K562 (cell line): ENCODE measurements at regions not wholly inside any gene's neighbourhood (a gene's known extent, or its start where the extent isn't known, plus 50 kb on each side); places are given as distances from the start of the nearest gene placed in this dataset.

Experiments
- BRCA1 ChIP-seq, 2 experiments: fragments of 450-650 bp in 1 of 2; sonication (generic) in 1 of 2; formaldehyde crosslinking in 1 of 2; IDR thresholded peaks; 2 replicates each; pipeline versions ENCODE4 v1.5.0 to v1.6.1; 2017 to 2020; ENCODE audit warnings: mild to moderate bottlenecking in 1 of 2, missing genetic modification reagents in 1 of 2
- FIP1L1 ChIP-seq: fragments of 200-400 bp; formaldehyde crosslinking; IDR thresholded peaks from 2 replicates; pipeline ENCODE4 v1.6.1; 2018; ENCODE audit warnings: mild to moderate bottlenecking, low read depth, low read length; ENCODE audit not compliant: poor library complexity, severe bottlenecking
- POLR2G ChIP-seq: fragments of 200-400 bp; formaldehyde crosslinking; IDR thresholded peaks from 2 replicates; pipeline ENCODE4 v1.6.1; 2017; ENCODE audit warnings: low read depth, mild to moderate bottlenecking, antibody characterized with exemption, low read length, moderate library complexity
- RREB1 ChIP-seq: fragments of 250-450 bp; sonication (Bioruptor Pico); IDR thresholded peaks from 2 replicates; pipeline ENCODE4 v1.4.0; 2020
- SMAD3 ChIP-seq: fragments of 450-650 bp; formaldehyde crosslinking; conservative IDR thresholded peaks from 2 replicates; pipeline ENCODE4 v1.4.0; 2020; ENCODE audit warnings: mild to moderate bottlenecking
- ZBTB12 ChIP-seq: fragments of 250-450 bp; sonication (Bioruptor Pico); IDR thresholded peaks from 2 replicates; pipeline ENCODE4 v1.4.0; 2020
- ZKSCAN1 ChIP-seq: fragments of 150-350 bp; IDR thresholded peaks from 2 replicates; pipeline ENCODE4 v1.6.1; 2016; ENCODE audit warnings: low read depth, low read length
- ZNF134 ChIP-seq: fragments of 250-450 bp; sonication (Bioruptor Pico); conservative IDR thresholded peaks from 2 replicates; pipeline ENCODE4 v1.4.0; 2020
- ZNF277 ChIP-seq: fragments of 250-450 bp; sonication (Bioruptor Pico); IDR thresholded peaks from 2 replicates; pipeline ENCODE4 v1.8.0; 2022; ENCODE audit warnings: inconsistent platforms, mild to moderate bottlenecking, moderate library complexity, borderline replicate concordance
- ZNF75A ChIP-seq: fragments of 450-650 bp; formaldehyde crosslinking; IDR thresholded peaks from 2 replicates; pipeline ENCODE4 v1.4.0; 2020; ENCODE audit warnings: mild to moderate bottlenecking
- TF ChIP-seq, protein P1 (sequence below), 2 experiments: fragments of 250-450 bp in 1 of 2; fragments of 450-650 bp in 1 of 2; sonication (Bioruptor Pico) in 1 of 2; IDR thresholded peaks; 2 replicates each; pipeline versions ENCODE4 v1.6.1 to v1.8.0; 2016 to 2021; ENCODE audit warnings: mild to moderate bottlenecking in 2 of 2, moderate library complexity in 2 of 2, missing compliant biosample characterization in 1 of 2, missing genetic modification characterization in 1 of 2
- TF ChIP-seq, protein P2 (sequence below): fragments of 450-650 bp; IDR thresholded peaks from 2 replicates; pipeline ENCODE4 v1.6.1; 2017; ENCODE audit warnings: mild to moderate bottlenecking, moderate library complexity
- TF ChIP-seq, protein P3 (sequence below): fragments of 200-400 bp; formaldehyde crosslinking; IDR thresholded peaks from 2 replicates; pipeline ENCODE4 v1.6.1; 2017; ENCODE audit warnings: mild to moderate bottlenecking, low read depth, low read length, moderate library complexity

DNA sequence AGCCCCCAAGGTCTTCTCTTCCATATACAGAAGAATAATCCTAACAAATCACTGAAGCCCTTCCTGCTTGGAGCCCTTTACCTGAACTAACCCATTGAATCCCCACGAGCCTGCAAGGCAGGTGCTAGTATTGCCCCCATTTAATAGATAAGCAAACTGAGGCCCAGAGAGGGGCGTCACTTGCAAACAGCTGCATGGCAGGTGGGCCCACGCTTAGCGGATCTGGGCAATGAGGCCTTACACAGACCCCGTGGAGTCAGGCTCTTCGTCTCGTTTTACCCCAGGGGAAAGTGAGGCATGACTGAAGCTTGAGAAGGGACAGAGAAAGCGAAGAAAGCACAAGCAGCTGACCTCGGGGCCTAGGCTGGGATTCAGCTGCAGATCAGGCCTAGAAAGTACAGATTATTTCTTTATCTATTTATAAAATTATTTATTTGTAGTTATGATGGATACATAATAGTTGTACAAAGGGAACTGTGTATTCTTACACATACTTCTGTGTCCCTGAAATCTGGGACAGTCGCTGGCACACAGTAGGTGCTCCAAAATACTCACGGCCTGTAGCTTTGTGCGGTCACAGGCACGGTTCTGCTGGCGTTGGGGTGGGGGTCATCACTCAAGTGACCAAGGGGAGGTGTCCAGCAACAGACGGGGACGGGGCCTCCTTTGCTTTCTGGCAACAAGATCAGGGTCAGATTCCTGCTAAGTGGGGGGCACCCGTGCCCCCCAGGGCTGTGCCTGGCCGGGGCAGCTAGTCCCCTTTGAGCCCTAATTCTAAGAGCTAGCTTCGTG lies 223.2 kb upstream of the GSE1 start (continued):
- TF ChIP-seq, protein P1, sequence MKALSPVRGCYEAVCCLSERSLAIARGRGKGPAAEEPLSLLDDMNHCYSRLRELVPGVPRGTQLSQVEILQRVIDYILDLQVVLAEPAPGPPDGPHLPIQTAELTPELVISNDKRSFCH (CRISPR knock-in tag; IDR thresholded peaks at IDR 0.05), result no peak
- TF ChIP-seq, protein P1 (tag; IDR thresholded peaks at IDR 0.05), result 0 out of 2 replicates have a peak, but pooled peaks have one; percentile 54
- TF ChIP-seq ZNF134 (no peak), BRCA1 (IDR thresholded peaks at IDR 0.05) (no peak), BRCA1 (CRISPR knock-in tag; IDR thresholded peaks at IDR 0.05) (no peak), ZBTB12 (no peak), POLR2G (no peak), SMAD3 (CRISPR knock-in tag) (no peak), ZKSCAN1 (peak; percentile 94), FIP1L1 (no peak), ZNF75A (CRISPR knock-in tag) (no peak), ZNF277 (CRISPR knock-in tag) (no peak), RREB1 (CRISPR knock-in tag) (no peak)
- TF ChIP-seq, protein P2, sequence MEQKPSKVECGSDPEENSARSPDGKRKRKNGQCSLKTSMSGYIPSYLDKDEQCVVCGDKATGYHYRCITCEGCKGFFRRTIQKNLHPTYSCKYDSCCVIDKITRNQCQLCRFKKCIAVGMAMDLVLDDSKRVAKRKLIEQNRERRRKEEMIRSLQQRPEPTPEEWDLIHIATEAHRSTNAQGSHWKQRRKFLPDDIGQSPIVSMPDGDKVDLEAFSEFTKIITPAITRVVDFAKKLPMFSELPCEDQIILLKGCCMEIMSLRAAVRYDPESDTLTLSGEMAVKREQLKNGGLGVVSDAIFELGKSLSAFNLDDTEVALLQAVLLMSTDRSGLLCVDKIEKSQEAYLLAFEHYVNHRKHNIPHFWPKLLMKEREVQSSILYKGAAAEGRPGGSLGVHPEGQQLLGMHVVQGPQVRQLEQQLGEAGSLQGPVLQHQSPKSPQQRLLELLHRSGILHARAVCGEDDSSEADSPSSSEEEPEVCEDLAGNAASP, result no peak
- TF ChIP-seq, protein P3, sequence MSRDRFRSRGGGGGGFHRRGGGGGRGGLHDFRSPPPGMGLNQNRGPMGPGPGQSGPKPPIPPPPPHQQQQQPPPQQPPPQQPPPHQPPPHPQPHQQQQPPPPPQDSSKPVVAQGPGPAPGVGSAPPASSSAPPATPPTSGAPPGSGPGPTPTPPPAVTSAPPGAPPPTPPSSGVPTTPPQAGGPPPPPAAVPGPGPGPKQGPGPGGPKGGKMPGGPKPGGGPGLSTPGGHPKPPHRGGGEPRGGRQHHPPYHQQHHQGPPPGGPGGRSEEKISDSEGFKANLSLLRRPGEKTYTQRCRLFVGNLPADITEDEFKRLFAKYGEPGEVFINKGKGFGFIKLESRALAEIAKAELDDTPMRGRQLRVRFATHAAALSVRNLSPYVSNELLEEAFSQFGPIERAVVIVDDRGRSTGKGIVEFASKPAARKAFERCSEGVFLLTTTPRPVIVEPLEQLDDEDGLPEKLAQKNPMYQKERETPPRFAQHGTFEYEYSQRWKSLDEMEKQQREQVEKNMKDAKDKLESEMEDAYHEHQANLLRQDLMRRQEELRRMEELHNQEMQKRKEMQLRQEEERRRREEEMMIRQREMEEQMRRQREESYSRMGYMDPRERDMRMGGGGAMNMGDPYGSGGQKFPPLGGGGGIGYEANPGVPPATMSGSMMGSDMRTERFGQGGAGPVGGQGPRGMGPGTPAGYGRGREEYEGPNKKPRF, result no peak
